Cardiac muscle cell (in vitro differentiated cells and primary cell): ENCODE measurements at regions not wholly inside any gene's neighbourhood (a gene's known extent, or its start where the extent isn't known, plus 50 kb on each side); places are given as distances from the start of the nearest gene placed in this dataset.

ENCODE experiments used
- DNase-seq, 2 donors: peaks; one replicate each; pipeline versions ENCODE4 v3.0.0 to v3.0.0-alpha.2; 2010 to 2017; ENCODE audit warnings: low read depth in 1 of 2, low spot score in 1 of 2
- H3K27ac ChIP-seq: fragments of 200-600 bp; sonication (generic); 2 replicates; pipeline ENCODE4 v1.5.1; 2016
- H3K27me3 ChIP-seq: fragments of 200-600 bp; sonication (generic); 2 replicates; pipeline ENCODE4 v1.6.0; 2016; ENCODE audit warnings: control low read depth
- H3K36me3 ChIP-seq: fragments of 200-600 bp; sonication (generic); 2 replicates; pipeline ENCODE4 v1.5.1; 2016; ENCODE audit warnings: control low read depth
- H3K4me1 ChIP-seq: fragments of 200-600 bp; sonication (generic); 2 replicates; pipeline ENCODE4 v1.8.1; 2017; ENCODE audit warnings: low read depth, mild to moderate bottlenecking, mixed run types
- H3K4me3 ChIP-seq: fragments of 200-600 bp; sonication (generic); 2 replicates; pipeline ENCODE4 v1.5.1; 2016; ENCODE audit warnings: mild to moderate bottlenecking
- H3K9me3 ChIP-seq: fragments of 200-600 bp; sonication (generic); 2 replicates; pipeline ENCODE4 v1.5.1; 2017; ENCODE audit warnings: low read depth, mild to moderate bottlenecking, control low read depth
- TF ChIP-seq, protein P1 (sequence below): IDR thresholded peaks from 2 replicates; pipeline ENCODE4 v1.5.1; 2012; ENCODE audit warnings: low read depth, mild to moderate bottlenecking, low read length

DNA sequence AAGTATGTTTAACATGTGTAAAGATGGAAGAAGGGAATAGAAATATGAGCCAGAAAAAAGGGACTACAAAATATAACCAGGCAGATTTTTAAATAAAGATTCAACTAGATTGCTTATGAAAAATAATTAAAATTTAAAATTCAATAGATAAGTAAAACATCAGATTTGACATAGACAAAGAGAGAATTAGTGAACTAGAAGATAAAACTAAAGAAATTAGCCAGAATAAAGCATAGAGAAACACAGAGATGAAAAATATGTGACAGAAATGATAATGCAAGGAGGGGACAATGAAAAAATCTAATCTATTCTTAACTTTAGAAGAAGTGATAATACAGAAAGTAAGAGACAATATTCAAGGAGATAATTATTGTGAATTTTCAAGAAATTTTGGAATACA is 222.6 kb upstream of the PMFBP1 start:
- Histone ChIP-seq H3K9me3 (no peaks in the 10 kb centered on the region), H3K4me1 (no peaks in the 10 kb centered on the region), H3K27me3 (no peaks in the 10 kb centered on the region), H3K4me3 (no peak overlapping the region), H3K27ac (no peak overlapping the region), H3K36me3 (no peaks in the 10 kb centered on the region)
- TF ChIP-seq, protein P1, sequence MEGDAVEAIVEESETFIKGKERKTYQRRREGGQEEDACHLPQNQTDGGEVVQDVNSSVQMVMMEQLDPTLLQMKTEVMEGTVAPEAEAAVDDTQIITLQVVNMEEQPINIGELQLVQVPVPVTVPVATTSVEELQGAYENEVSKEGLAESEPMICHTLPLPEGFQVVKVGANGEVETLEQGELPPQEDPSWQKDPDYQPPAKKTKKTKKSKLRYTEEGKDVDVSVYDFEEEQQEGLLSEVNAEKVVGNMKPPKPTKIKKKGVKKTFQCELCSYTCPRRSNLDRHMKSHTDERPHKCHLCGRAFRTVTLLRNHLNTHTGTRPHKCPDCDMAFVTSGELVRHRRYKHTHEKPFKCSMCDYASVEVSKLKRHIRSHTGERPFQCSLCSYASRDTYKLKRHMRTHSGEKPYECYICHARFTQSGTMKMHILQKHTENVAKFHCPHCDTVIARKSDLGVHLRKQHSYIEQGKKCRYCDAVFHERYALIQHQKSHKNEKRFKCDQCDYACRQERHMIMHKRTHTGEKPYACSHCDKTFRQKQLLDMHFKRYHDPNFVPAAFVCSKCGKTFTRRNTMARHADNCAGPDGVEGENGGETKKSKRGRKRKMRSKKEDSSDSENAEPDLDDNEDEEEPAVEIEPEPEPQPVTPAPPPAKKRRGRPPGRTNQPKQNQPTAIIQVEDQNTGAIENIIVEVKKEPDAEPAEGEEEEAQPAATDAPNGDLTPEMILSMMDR: no peak
- no peak for DNase-seq

DNA sequence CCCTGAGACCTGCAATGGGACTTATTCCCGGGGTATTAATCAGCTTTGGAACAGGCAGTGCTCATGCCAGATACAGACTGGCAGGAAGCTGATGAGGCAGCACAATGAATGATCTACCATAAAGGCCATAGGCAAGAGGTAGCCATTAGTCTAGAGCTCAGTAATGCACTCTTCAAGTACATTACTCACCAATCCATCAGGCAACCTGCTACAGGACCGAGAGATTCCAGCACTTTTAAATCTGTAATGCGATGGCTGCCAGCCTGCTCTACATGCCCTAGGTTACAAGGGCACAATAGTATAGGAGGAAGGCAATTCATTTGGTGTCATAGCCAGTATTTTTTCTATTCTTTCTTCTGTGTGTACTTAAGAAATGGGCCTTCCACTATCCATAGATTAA is 217.8 kb upstream of the PMFBP1 start:
- Histone ChIP-seq H3K27me3 (no peaks in the 10 kb centered on the region), H3K4me3 (no peak overlapping the region), H3K27ac (no peak overlapping the region), H3K4me1 (no peaks in the 10 kb centered on the region), H3K9me3 (no peaks in the 10 kb centered on the region), H3K36me3 (no peaks in the 10 kb centered on the region)
- TF ChIP-seq, protein P1: no peak
- DNase-seq: no peak

DNA sequence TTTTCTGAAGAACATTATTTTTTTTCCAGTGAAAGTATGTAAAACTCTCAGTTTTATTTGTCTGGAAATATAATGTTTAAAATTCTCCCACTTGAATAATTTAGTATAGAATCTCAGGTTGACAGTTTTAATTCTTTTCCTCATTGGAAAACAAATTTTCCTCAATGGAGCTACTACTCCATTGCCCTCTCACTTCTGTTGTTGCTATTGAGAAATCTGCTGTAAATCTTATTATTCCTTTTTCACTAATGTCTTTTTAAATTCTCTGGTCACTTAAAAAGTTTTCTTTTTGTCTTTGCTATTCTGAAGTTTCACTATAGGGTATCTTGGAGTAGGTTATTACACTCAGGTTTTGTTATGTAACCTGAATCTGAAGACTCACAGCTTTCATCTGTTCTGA is 216.1 kb upstream of the PMFBP1 start:
- TF ChIP-seq, protein P1: no peak
- Histone ChIP-seq H3K36me3 (no peaks in the 10 kb centered on the region), H3K27ac (no peak overlapping the region), H3K4me3 (no peak overlapping the region), H3K9me3 (no peaks in the 10 kb centered on the region), H3K4me1 (no peaks in the 10 kb centered on the region), H3K27me3 (no peaks in the 10 kb centered on the region)
- no peak for DNase-seq

DNA sequence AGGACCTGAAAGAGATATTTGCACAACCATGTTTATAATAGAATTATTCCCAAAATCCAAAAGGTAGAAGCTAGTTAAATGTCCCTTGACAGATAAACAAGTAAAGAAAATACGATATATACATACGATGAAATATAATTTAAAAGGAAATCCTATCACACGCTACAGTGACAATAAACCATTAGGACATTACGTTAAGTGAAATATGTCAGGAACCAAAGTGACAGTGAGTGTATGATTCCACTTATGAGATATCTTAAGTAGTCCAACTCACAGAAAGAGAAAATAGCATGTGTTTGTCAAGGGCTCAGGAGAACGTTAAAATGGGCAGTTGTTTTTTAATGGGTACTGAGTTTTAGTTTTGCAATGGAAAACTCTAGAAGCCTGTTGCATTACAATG is 212.7 kb upstream of the PMFBP1 start:
- no peak overlapping the region for H3K27ac ChIP-seq
- H3K36me3 ChIP-seq: no peaks in the 10 kb centered on the region
- TF ChIP-seq, protein P1: no peak
- no peaks in the 10 kb centered on the region for H3K9me3 ChIP-seq
- no peak for DNase-seq
- H3K4me3 ChIP-seq: no peak overlapping the region
- H3K4me1 ChIP-seq: no peaks in the 10 kb centered on the region
- H3K27me3 ChIP-seq: no peaks in the 10 kb centered on the region

DNA sequence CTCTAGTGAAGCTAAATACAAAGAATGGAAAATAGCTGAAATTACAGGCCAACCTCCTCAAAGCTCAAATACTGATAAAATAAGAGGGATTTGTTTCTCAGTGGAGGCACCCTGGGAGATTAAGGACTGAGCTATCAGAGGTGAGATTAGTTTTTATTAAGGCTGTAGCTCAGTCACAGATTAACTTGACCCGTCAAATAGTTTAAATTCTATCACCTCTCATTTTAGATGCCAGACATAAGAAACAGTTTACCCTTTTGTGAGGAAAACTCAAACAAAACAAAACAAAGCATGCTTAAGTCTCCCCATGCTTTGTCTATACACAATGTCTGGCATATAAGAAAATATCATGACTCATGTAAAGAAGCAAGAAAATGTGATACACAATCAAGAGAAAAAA is 208.3 kb upstream of the PMFBP1 start:
- no peaks in the 10 kb centered on the region for H3K4me1 ChIP-seq
- no peak overlapping the region for H3K4me3 ChIP-seq
- H3K27ac ChIP-seq: no peak overlapping the region
- H3K36me3 ChIP-seq: no peaks in the 10 kb centered on the region
- no peaks in the 10 kb centered on the region for H3K27me3 ChIP-seq
- H3K9me3 ChIP-seq: no peaks in the 10 kb centered on the region
- DNase-seq: peak in 1 of 2 donors; percentile 35
- TF ChIP-seq, protein P1: no peak

DNA sequence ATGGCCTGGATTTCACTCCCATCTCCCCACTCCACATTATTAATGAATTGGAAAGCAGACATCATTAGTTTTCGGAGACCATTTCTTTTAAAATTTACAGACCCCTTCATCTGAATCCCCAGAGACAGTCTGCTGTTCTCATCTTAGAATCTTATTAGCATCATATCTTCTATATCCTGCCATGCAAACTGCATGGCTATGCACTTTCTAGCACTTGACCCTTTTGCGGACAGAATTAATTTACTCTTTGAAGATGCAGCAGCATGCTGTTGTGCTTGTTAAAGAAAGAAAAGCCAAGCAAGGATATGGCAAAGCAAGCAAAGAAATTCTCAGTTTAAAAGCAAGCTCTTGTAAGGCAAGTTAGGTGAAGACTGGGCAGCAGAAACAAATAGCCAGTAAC is 201.2 kb upstream of the PMFBP1 start:
- H3K9me3 ChIP-seq: no peaks in the 10 kb centered on the region
- DNase-seq: no peak
- no peak overlapping the region for H3K4me3 ChIP-seq
- no peak overlapping the region for H3K27ac ChIP-seq
- peaks cover 11% of the 10 kb centered on the region for H3K4me1 ChIP-seq
- no peaks in the 10 kb centered on the region for H3K36me3 ChIP-seq
- TF ChIP-seq, protein P1: no peak
- no peaks in the 10 kb centered on the region for H3K27me3 ChIP-seq
